Type B pancreatic cell (in vitro differentiated cells): ENCODE measurements at regions not wholly inside any gene's neighbourhood (a gene's known extent, or its start where the extent isn't known, plus 50 kb on each side); places are given as distances from the start of the nearest gene placed in this dataset.
A peak's percentile ranks its signal among the peaks of the same experiment; 100 is the strongest.

Source experiments
- DNase-seq: peaks from one replicate; pipeline ENCODE4 v3.0.0; 2021; ENCODE audit warnings: mixed read lengths; ENCODE audit not compliant: unreplicated experiment; ENCODE audit errors: extremely low spot score
- H3K27ac Mint-ChIP-seq: 2 replicates; pipeline ENCODE4 v1.8.0; 2021; ENCODE audit warnings: mild to moderate bottlenecking, mixed read lengths
- H3K27me3 Mint-ChIP-seq: 2 replicates; pipeline ENCODE4 v1.8.0; 2021; ENCODE audit warnings: mixed read lengths
- H3K36me3 Mint-ChIP-seq: 2 replicates; pipeline ENCODE4 v1.8.0; 2021; ENCODE audit warnings: mixed read lengths
- H3K4me1 Mint-ChIP-seq: one replicate; pipeline ENCODE4 v1.8.0; 2021; ENCODE audit warnings: mixed read lengths; ENCODE audit not compliant: unreplicated experiment
- H3K4me3 Mint-ChIP-seq: 2 replicates; pipeline ENCODE4 v1.8.0; 2021; ENCODE audit warnings: mild to moderate bottlenecking, mixed read lengths
- H3K9me3 Mint-ChIP-seq: 2 replicates; pipeline ENCODE4 v1.8.0; 2021; ENCODE audit warnings: mixed read lengths
- CTCF ChIP-seq: fragments of 200-600 bp; sonication (generic); conservative IDR thresholded peaks from 2 replicates; pipeline ENCODE4 v1.5.0; 2021; ENCODE audit warnings: antibody characterized with exemption, mild to moderate bottlenecking

GRCh38 chr11:82536706-82537105 is 197.0 kb downstream of the FAM181B start:
- no peak for DNase-seq
- no peak overlapping the region for H3K27ac Mint-ChIP-seq
- no peaks in the 10 kb centered on the region for H3K4me1 Mint-ChIP-seq
- TF ChIP-seq CTCF: no peak
- H3K27me3 Mint-ChIP-seq: peaks cover 7% of the 10 kb centered on the region
- H3K9me3 Mint-ChIP-seq: no peaks in the 10 kb centered on the region
- no peak overlapping the region for H3K4me3 Mint-ChIP-seq
- no peaks in the 10 kb centered on the region for H3K36me3 Mint-ChIP-seq

GRCh38 chr11:82533628-82534327 is 199.9 kb downstream of the FAM181B start:
- Mint-ChIP-seq H3K36me3 (no peaks in the 10 kb centered on the region), H3K27me3 (peaks cover 12% of the 10 kb centered on the region), H3K27ac (no peak overlapping the region), H3K4me1 (no peaks in the 10 kb centered on the region), H3K4me3 (no peak overlapping the region), H3K9me3 (no peaks in the 10 kb centered on the region)
- no peak for TF ChIP-seq CTCF
- no peak for DNase-seq

DNA sequence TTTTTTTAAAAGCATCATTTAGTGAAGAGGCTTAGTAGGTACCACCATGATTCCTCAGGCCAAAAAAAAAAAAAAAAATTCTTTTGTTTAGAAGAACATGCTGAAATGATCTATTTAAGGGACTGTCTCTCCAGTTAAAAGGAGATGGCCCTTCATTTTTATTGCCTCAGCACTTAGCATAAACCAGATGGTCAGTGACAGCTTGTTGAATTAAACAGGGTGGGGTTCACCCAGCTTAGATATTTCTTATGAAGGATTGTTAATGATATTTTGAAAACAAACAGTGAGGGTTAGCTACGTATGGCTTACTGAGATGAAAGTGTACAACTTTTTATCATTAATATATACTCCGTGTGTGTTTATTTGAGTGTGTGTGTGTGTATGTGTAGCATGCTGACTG is 203.7 kb downstream of the FAM181B start:
- TF ChIP-seq CTCF: no peak
- no peak overlapping the region for H3K4me3 Mint-ChIP-seq
- no peaks in the 10 kb centered on the region for H3K4me1 Mint-ChIP-seq
- no peaks in the 10 kb centered on the region for H3K36me3 Mint-ChIP-seq
- DNase-seq: no peak
- H3K27me3 Mint-ChIP-seq: peaks cover 29% of the 10 kb centered on the region
- no peaks in the 10 kb centered on the region for H3K9me3 Mint-ChIP-seq
- H3K27ac Mint-ChIP-seq: no peak overlapping the region

GRCh38 chr11:82527081-82527584 is 206.5 kb downstream of the FAM181B start:
- no peak overlapping the region for H3K4me3 Mint-ChIP-seq
- no peaks in the 10 kb centered on the region for H3K4me1 Mint-ChIP-seq
- no peak overlapping the region for H3K27ac Mint-ChIP-seq
- peaks cover 45% of the 10 kb centered on the region for H3K27me3 Mint-ChIP-seq
- no peak for TF ChIP-seq CTCF
- no peak for DNase-seq
- no peaks in the 10 kb centered on the region for H3K9me3 Mint-ChIP-seq
- H3K36me3 Mint-ChIP-seq: no peaks in the 10 kb centered on the region

DNA sequence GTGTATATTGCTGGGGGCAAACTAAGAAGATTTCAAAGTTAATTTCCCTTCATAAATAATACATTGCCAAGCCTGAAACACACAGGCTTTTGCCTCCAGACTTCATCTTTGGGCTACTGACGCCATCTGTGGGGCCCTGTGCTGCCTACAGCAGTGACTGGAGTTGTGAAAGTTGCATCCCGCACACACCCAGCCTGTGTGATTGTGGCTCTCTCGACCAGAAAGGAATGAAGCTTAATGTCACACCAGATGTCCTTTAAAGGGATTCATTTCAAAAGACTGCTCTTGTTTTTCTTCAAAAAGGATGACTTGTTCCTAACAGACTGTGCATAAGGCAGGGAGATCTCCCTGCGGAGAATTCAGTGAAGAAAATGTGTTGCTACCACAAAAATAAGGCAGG is 210.5 kb downstream of the FAM181B start:
- Mint-ChIP-seq H3K27me3 (peaks cover 59% of the 10 kb centered on the region), H3K4me3 (no peak overlapping the region), H3K4me1 (no peaks in the 10 kb centered on the region), H3K9me3 (no peaks in the 10 kb centered on the region), H3K27ac (no peak overlapping the region), H3K36me3 (no peaks in the 10 kb centered on the region)
- TF ChIP-seq CTCF: peak; percentile 38
- no peak for DNase-seq
